Suprapubic skin (tissue), 4 donors: ENCODE measurements at regions not wholly inside any gene's neighbourhood (a gene's known extent, or its start where the extent isn't known, plus 50 kb on each side); places are given as distances from the start of the nearest gene placed in this dataset.
A peak's percentile ranks its signal among the peaks of the same experiment; 100 is the strongest.
"Not testable (repeated sequence)": the region's sequence is repeated elsewhere in the genome, so short reads cannot be mapped to it uniquely, and the experiment has no call there.

ENCODE experiments used
- DNase-seq, 2 donors: peaks; one replicate each; pipeline ENCODE4 v3.0.0-alpha.2; 2019; ENCODE audit warnings: low spot score in 2 of 2
- H3K27ac ChIP-seq: fragments of 200-600 bp; sonication (generic); one replicate; pipeline ENCODE4 v1.5.1; 2019
- H3K27me3 ChIP-seq: fragments of 200-600 bp; sonication (generic); one replicate; pipeline ENCODE4 v1.5.1; 2019
- H3K36me3 ChIP-seq: fragments of 200-600 bp; sonication (generic); one replicate; pipeline ENCODE4 v1.5.1; 2019
- H3K4me1 ChIP-seq: fragments of 200-600 bp; sonication (generic); one replicate; pipeline ENCODE4 v1.5.1; 2019
- H3K4me3 ChIP-seq: fragments of 200-600 bp; sonication (generic); one replicate; pipeline ENCODE4 v1.5.1; 2019; ENCODE audit warnings: mild to moderate bottlenecking
- H3K9me3 ChIP-seq: fragments of 200-600 bp; sonication (generic); one replicate; pipeline ENCODE4 v1.5.1; 2019
- EP300 ChIP-seq: sonication (generic); formaldehyde crosslinking; IDR thresholded peaks from one replicate; pipeline ENCODE4 v1.6.1; 2017; ENCODE audit warnings: antibody characterized with exemption
- POLR2A ChIP-seq, 2 donors: fragments of 450-650 bp; IDR thresholded peaks; one replicate each; pipeline ENCODE4 v1.6.1; 2017; ENCODE audit warnings: antibody characterized with exemption in 2 of 2, mild to moderate bottlenecking in 2 of 2, moderate library complexity in 2 of 2
- POLR2AphosphoS5 ChIP-seq, 3 donors: sonication (generic); formaldehyde crosslinking; IDR thresholded peaks; one replicate each; pipeline ENCODE4 v1.6.1; 2017; ENCODE audit warnings: antibody characterized with exemption in 3 of 3
- WGBS: methylation state at CpG from one replicate; pipeline ENCODE4 v1.1.5; 2018; 5-methylcytosine and 5-hydroxymethylcytosine counted together
- TF ChIP-seq, protein P1 (sequence below), 2 donors: fragments of 200-600 bp in 1 of 2; fragments of 450-650 bp in 1 of 2; sonication (generic) in 1 of 2; IDR thresholded peaks; one replicate each; pipeline ENCODE4 v1.5.1; 2016 to 2019; ENCODE audit warnings: antibody characterized with exemption in 2 of 2, mild to moderate bottlenecking in 1 of 2, moderate library complexity in 1 of 2

DNA sequence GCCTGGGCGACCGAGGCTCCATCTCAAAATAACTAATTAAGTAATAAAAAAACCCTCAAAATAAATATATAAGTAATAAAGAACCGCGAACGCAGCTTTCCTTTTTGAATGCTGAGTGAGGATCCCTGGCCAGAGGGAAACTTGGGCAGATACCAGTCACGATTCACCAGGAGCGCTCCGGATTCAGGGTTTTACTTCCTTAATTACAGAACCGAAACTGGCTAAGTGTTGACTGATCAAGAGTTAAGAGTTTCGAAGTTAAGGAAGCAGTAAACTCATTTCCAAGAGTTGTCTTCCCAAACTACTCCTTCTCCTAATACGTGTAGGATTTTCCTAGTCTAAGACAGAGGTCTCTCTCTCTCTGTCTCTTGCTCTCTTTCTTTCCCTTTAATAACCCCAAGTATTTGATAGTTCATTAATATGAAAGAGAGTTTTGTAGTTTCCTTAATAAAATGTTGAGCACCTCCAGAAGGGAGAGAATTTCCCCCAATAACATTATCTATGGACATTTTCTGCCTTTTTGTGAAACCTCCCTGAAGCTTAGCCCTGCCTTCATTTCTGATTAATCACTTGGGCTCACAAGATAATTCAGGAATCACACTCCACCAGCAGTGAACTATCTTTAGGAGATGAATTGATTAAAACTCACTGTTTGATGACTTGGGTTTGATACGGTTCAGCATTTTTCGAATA is 61.4 kb upstream of the ZNF217 start:
- no peak for TF ChIP-seq POLR2A (IDR thresholded peaks at IDR 0.05)
- TF ChIP-seq, protein P1, sequence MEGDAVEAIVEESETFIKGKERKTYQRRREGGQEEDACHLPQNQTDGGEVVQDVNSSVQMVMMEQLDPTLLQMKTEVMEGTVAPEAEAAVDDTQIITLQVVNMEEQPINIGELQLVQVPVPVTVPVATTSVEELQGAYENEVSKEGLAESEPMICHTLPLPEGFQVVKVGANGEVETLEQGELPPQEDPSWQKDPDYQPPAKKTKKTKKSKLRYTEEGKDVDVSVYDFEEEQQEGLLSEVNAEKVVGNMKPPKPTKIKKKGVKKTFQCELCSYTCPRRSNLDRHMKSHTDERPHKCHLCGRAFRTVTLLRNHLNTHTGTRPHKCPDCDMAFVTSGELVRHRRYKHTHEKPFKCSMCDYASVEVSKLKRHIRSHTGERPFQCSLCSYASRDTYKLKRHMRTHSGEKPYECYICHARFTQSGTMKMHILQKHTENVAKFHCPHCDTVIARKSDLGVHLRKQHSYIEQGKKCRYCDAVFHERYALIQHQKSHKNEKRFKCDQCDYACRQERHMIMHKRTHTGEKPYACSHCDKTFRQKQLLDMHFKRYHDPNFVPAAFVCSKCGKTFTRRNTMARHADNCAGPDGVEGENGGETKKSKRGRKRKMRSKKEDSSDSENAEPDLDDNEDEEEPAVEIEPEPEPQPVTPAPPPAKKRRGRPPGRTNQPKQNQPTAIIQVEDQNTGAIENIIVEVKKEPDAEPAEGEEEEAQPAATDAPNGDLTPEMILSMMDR (IDR thresholded peaks at IDR 0.05) = no peak
- TF ChIP-seq EP300 = no peak
- TF ChIP-seq POLR2AphosphoS5 (IDR thresholded peaks at IDR 0.05) = no peak
- no peaks in the 10 kb centered on the region for H3K27me3 ChIP-seq
- DNase-seq = no peak
- peaks cover 53% of the 10 kb centered on the region for H3K4me1 ChIP-seq
- H3K27ac ChIP-seq = peak overlapping the region; percentile 71
- H3K36me3 ChIP-seq = no peaks in the 10 kb centered on the region
- peak overlapping the region; percentile 26 for H3K4me3 ChIP-seq
- H3K9me3 ChIP-seq = no peaks in the 10 kb centered on the region
- WGBS = 49% methylated on average over 13 of the region's 13 CpGs

DNA sequence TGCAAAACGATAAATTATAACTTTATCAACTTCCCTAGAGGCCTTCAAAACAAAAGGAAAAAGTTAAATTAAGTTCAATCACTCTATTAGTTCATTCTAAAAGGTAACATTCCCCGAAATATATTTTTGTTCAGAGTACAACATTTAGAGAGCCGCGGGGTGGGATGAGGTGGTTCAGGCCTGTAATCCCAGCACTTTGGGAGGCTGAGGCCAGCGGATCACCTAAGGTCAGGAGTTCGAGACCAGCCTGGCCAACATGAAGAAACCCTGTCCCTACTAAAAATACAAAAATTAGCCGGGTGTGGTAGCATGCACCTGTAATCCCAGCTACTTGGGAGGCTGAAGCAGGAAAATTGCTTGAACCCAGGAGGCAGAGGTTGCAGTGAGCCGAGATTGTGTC is 60.9 kb upstream of the ZNF217 start:
- not testable (repeated sequence) for H3K27me3 ChIP-seq, H3K9me3 ChIP-seq, H3K36me3 ChIP-seq, DNase-seq
- H3K4me3 ChIP-seq = peak overlapping the region; percentile 26
- peaks cover 49% of the 10 kb centered on the region for H3K4me1 ChIP-seq
- H3K27ac ChIP-seq = peak overlapping the region; percentile 71
- 82% methylated on average over 8 of the region's 8 CpGs for WGBS

DNA sequence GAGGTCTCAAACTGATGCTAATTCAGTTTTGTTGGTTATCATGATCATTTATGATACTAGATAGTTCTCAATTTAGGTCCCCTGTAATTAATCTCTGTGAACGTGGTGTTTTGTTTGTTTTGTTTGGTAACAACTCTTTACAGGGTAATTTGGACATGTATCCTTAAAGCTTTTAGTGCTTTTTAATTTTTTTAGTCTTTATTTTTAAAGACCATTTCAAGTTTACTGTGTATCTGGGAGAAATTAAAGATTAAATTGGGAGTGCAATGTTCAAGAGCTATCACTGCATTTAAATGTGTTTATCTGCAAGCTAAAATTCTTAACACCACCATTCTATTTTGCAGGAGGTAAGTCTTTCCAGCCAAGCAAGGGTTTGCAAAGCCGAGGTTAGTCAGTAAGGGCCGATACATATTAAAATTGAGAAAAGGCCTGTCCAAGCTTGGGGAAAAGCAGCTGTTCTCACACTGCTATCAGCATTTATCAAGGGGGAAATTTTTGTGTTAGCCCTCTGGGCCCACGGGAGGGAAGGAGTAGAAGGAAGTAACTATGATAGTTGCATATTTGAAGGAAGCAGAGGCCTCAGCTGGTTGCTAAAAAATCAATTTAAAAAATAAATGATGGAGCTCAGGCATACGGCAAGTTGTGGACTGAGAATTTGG is 59.3 kb upstream of the ZNF217 start:
- Histone ChIP-seq H3K36me3 (no peaks in the 10 kb centered on the region), H3K9me3 (no peaks in the 10 kb centered on the region), H3K27ac (peak overlapping the region; percentile 41), H3K4me3 (no peak overlapping the region), H3K4me1 (peaks cover 49% of the 10 kb centered on the region), H3K27me3 (no peaks in the 10 kb centered on the region)
- TF ChIP-seq POLR2AphosphoS5 (IDR thresholded peaks at IDR 0.05) (no peak), EP300 (no peak), POLR2A (IDR thresholded peaks at IDR 0.05) (no peak)
- TF ChIP-seq, protein P1 (IDR thresholded peaks at IDR 0.05) = no peak
- 27% methylated on average over 5 of the region's 5 CpGs for WGBS
- DNase-seq = no peak

DNA sequence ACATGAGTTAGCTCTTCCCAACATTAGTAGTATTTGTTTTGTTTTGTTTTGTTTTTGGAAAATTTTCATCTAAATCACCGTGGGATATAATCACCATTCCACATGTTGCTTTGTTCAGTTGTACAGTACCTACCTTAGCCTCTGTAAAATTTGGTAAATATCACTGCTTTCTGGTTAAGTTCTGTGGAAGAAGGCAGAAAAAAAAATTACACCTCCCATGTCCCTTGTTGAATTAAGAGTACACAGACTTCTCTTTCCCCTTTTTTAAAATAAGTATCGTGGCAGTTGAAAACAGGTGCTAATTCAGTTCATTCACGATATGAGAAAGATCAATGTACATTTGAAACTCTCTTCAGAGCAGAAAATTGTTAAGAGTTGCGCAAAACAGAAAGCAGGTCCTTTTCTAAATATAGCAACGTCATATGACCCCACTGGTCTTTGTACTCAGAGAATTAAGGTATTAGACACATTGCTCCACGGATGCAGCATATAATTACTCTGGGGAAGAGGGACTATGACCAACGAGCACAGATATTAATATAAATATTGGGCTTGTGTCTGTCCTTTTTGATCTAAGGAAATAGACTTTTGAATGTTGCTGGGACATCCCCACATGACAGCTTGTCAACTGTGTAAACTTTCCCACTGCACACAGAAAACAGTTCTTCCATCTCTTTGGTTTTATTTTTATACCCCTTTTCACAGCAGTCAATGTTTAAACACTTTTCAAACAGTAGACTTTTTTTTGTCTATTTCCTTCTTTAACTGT is 58.6 kb upstream of the ZNF217 start:
- H3K27ac ChIP-seq = peak overlapping the region; percentile 41
- no peak overlapping the region for H3K4me3 ChIP-seq
- H3K4me1 ChIP-seq = peaks cover 42% of the 10 kb centered on the region
- 32% methylated on average over 7 of the region's 7 CpGs for WGBS
- TF ChIP-seq EP300 (no peak), POLR2A (IDR thresholded peaks at IDR 0.05) (no peak), POLR2AphosphoS5 (IDR thresholded peaks at IDR 0.05) (no peak)
- TF ChIP-seq, protein P1 (IDR thresholded peaks at IDR 0.05) = no peak
- DNase-seq = no peak
- H3K27me3 ChIP-seq = no peaks in the 10 kb centered on the region
- no peaks in the 10 kb centered on the region for H3K36me3 ChIP-seq
- no peaks in the 10 kb centered on the region for H3K9me3 ChIP-seq

DNA sequence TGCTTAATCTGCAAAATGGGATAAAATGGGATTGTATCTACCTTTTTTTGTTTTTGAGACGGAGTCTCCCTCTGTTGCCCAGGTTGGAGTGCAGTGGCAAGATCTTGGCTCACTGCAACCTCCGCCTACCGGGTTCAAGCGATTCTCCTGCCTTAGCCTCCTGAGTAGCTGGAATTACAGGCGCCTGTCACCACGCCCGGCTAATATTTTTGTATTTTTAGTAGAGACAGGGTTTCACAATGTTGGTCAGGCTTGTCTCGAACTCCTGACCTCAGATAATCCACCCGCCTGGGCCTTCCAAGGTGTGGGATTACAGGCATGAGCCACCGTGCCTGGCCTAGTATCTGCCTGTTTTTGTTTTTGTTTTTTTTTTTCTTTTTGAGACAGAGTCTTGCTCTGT is 55.9 kb upstream of the ZNF217 start:
- 93% methylated on average over 10 of the region's 10 CpGs for WGBS
- not testable (repeated sequence) for H3K27me3 ChIP-seq, H3K27ac ChIP-seq, DNase-seq, H3K4me3 ChIP-seq, H3K36me3 ChIP-seq, H3K9me3 ChIP-seq
- peaks cover 18% of the 10 kb centered on the region for H3K4me1 ChIP-seq

DNA sequence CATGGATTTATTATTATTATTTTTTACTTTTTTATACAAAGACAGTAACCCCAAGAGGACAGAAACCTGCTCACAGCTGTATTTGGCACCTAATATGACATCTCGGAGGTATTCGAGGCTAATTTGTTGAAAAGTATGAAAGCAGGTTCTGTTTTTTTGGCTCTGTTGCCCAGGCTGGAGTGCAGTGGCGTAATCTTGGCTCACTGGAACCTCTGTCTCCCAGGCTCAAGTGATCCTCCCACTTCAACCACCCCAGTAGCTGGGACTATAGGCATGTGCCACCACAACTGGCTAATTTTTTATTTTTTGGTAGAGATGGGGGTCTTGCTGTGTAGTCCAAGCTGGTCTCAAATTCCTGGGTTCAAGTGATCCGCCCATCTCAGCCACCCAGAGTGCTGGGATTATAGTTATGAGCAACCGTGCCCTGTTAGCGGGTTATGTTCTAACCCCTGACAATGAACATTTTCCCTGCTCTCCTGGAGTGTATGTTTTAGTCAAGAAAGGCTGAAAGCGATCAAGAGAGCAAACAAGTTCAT is 53.7 kb upstream of the ZNF217 start:
- H3K36me3 ChIP-seq = no peaks in the 10 kb centered on the region
- TF ChIP-seq, protein P1 (IDR thresholded peaks at IDR 0.05) = no peak
- TF ChIP-seq POLR2A (IDR thresholded peaks at IDR 0.05) (no peak), POLR2AphosphoS5 (IDR thresholded peaks at IDR 0.05) (no peak), EP300 (no peak)
- peaks cover 20% of the 10 kb centered on the region for H3K4me1 ChIP-seq
- H3K4me3 ChIP-seq = no peak overlapping the region
- H3K9me3 ChIP-seq = no peaks in the 10 kb centered on the region
- 87% methylated on average over 7 of the region's 7 CpGs for WGBS
- DNase-seq = no peak
- no peaks in the 10 kb centered on the region for H3K27me3 ChIP-seq
- no peak overlapping the region for H3K27ac ChIP-seq
